NCI-H460 (cell line): ENCODE measurements at regions not wholly inside any gene's neighbourhood (a gene's known extent, or its start where the extent isn't known, plus 50 kb on each side); places are given as distances from the start of the nearest gene placed in this dataset.

ENCODE experiments used
- DNase-seq: peaks from one replicate; pipeline ENCODE4 v3.0.0-alpha.2; 2016; ENCODE audit warnings: low read depth; ENCODE audit errors: extremely low read depth

DNA sequence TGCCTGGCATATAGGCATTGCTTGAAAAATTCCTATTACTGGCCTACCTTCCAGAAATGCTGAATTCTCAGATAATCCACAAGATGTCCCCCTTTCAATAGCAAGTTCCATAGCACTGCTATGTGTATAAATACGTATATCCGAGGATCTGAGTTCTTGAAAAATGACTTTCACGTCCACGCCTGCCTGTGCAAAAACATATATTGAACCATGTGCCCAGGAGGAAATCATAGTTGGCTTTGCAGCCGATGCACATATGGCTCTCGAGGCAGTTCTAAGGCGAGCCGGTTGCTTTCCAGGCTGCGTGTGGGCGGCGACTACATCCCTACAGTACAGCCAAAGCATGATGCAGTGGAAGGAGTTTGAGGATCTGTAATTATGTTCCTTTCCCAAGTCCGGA, 55.4 kb upstream of the ESX1 start:
- DNase-seq = peak; percentile 25

DNA sequence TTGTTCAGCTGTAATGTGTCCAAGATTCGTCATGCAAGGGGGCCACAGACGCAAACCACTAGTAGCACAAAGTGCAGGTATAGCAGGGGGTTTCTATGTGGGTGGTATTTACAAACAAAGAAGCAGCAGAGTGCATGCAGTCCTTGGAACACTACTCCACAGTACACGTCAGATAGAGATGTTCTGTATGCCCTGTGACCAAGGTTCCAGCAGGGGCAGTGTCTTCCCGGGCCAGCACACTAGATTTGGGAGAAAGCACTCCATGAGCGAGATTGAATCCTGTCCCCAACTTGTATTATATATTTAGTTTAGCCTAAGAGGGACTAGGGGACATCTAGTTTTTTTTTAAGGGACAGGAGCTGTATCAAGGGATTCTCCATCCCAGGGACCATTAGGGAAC, 54.4 kb upstream of the ESX1 start:
- no peak for DNase-seq

DNA sequence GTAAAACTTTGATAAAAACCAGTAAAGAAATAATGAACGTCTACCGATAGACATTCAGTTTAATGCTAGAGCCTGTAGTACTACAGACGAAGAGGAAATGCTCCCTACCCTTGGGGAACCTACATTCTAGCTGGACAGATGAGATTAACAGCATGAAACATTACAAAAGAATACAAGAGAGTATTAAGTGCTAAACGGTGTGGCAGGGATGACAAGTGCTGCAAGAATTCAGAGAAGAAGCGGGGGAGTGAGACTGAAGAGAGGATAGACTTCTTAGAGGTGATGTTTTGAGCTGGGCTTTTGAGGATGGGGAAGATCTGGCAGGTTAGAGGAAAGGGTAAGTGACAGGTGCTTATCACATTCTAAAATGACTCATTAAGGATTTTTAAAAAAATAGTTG, 52.6 kb upstream of the ESX1 start:
- no peak for DNase-seq

DNA sequence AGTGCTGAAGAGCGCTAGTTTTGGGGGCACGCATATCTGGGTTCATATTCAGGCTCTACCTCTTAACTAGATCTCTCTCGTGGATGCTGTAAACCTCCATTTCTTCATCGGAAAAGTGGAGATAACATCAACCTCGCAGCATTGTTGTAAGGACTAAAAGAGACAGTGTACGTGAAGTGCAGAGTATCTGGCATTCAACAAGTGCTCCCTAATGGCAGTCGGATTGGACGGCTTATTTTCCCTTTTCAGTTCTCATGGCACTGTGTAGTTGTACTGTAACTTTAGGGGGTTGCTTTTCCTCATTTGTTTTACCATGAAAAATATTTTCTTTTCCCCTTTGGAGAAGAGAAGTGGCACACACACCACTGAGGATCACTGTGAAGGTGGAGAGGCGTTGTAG, 51.4 kb upstream of the ESX1 start:
- no peak for DNase-seq
